ENCODE measurements at regions not wholly inside any gene's neighbourhood (a gene's known extent, or its start where the extent isn't known, plus 50 kb on each side); places are given as distances from the start of the nearest gene placed in this dataset.
"Not testable (repeated sequence)": the region's sequence is repeated elsewhere in the genome, so short reads cannot be mapped to it uniquely, and the experiment has no call there.

DNA sequence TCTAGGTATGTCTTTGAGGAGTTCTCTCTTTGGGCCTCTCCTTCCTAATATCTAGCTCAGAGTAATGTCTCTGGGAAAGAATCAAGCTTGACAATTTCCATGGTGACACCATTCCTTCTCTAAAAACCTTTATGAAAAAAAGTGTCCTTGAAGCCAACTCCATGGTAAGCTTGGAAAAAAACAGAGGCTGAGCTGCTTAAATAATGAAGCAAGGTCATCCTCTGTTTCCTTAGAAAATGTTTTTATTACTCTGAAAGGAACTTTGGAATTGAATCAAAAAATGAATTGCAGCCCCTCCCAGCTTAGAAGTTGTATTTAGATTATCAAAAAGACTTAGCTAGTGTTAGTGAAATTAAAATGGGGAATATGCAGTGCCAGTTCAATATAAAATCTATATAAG, 166.1 kb upstream of the KITLG start:
- no peak for DNase-seq

DNA sequence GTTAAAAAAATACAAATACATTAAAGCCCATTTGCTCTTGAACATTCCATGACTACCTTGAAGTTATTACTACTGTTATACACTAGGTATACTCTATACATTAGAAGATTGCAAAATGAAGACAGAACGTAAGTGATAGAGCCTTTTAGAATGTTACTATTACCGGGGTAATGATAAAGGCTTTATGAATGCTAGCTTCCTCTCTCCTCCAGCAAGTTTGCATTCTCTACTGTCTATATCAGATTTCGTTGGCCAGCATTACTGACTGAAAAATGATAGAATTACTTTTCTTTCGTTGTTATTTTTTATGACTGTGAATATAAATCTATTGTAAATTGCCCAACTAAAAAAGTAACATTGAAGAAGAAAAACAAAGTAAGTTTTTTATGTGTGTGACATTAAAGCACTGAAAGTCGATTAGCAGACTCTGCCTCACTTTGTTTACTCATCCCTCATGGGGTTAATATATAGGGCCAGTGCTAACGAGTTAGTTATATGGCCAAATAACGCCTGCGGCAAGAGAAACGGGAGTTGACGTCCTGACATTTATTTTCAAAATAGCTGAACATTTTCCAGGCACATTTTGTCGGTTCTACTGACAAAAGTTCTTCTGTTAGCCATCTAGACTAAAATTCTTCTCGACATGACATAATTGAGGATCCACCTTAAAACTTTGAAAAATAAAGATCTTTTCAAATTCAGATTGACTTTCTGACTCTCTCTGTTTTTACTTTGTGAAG, 163.8 kb upstream of the KITLG start:
- DNase-seq: no peak

DNA sequence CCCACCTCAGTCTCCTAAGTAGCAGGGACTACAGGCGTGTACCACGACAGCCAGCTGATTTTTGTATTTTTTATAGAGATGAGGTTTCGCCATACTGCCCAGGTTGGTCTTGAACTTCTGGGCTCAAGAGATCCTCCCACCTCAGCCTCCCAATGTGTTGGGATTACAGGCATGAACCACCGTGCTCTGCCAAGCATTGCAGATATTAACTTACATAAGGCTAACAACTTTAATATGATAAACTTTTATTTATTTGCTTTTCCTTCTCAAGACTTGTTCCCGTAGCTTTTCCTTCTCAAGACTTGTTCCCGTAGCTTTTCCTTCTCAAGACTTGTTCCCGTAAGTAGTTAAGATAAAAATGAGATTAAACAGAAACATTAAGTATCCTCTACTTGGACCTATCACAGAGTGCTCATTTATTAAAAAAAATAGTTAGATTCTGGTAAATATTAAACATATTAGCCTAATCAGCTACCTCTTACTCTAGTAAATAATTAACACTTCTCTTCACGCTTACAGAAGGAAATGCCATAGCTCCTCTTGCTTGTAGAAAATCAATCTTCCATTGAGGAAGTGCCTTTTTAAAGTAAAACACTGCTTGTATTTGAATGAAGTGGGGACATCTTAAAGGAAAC, 157.7 kb upstream of the KITLG start:
- DNase-seq: no peak

DNA sequence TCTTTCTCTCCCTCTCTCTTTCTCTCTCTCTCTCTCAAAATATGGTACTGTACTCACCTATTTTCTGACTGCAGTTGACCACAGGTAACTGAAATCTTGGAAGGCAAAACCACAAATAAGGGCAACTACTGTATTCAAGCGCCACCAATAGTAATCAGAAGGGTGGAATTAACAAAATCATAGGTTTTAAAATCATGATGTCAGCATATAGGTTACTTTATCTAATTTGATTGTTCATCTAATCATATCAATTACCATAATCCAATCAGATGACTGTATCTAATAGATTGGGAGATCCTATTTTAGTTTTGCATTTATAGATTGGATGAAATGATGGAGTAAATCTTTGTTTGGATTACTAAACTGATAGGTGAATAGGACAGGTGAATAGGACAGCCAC, 155.8 kb upstream of the KITLG start:
- DNase-seq: no peak

DNA sequence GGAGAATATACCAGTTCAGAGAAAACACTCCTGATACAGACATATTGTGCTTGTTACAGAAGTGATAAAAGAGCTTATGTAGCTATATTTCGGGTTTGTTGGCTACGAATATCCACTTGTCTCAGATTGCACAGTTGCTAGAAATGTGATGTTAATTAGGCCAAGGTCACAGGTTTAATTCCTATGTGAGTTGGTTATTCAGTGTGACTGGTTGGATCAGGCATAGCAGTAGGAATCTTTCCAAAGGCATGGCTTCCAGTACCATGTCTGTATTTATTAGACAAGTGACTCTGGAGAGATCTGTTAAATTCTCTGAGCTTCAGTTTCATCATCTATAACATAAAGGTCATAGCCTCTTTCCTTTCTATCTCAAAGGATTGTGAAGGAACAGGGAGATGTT, 152.7 kb upstream of the KITLG start:
- no peak for DNase-seq

DNA sequence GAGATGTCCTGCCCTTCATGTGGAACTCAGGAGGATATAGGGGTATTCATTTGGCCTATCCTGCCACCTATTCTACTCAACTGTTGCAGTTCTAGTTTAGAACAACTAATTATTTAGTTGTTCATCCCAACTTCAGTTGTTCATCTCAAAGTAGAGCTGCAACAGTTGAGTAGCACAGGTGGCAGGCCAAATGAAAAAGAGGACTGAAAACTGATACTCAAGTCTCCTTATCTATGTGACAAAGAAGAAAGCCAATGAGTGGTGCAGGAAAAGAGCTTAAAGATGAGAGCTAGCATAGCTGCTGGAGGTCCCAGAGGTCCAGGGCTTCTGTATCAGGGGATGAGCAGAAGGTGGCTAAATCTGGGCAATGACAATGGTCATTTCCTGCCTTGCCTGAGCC, 148.9 kb upstream of the KITLG start:
- DNase-seq: no peak

DNA sequence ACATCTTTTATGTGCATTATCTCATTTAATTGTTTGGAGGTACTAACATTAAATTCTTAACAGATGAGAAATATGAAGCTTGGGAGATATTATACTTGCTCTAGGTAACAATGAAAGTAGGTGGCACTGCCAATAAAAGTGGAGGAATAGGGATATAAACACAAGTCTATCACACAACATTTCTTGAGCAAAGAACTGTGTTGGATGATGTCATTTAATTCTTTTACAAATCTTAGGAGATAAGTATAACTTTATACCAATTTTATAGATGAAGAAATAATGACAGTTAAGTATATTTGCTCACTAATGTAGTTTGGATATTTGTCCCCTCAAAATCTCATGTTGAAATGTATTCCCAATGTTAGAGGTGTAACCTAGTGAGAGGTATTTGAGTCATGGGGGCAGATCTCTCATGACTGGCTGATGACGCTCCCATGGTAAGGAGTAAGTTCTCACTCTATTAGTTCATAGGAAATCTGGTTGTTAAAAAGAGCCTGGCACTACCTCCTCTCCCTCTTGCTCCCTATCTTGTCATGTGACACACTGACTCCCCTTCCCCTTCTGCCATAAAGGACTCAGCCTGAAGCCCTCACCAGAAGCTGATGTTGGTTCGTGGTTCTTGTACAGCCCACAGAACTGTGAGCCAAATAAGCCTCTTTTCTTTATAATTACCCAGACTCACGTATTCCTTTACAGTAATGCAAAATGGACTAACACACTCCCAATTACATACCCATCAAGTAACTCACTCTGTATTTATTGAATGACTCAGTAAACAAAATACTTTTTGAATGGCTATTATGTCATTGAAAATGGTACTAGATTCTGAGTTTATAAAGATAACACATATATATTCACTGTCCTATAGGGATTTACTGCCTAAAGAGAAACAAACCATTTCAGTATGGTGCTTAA, 146.8 kb upstream of the KITLG start:
- DNase-seq: no peak

DNA sequence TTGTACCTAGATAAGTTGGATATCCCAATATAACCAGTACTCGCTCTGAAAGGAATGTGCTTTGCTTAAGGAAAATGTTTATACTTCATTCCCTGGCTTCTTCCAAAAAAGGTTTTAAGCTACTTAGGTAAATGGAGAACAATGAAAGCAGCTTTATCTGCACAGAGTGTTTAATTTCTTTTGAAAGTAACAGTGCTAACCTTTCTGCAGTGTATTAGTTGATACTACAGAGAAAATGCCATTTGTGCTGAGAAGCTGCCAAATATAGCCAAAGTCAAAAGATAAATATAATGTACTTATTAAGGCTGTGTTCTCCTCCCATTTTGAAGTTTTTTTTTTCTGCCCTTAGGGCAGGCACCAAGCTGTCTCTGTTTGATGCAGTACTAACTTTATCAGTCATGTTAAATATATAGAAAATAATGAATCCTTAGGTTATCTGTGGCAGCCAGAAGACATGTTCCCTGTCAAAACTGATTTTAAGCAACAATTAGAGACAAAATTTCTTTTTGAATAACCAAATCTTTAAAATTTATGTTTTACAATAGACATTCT, 145.4 kb upstream of the KITLG start:
- no peak for DNase-seq

DNA sequence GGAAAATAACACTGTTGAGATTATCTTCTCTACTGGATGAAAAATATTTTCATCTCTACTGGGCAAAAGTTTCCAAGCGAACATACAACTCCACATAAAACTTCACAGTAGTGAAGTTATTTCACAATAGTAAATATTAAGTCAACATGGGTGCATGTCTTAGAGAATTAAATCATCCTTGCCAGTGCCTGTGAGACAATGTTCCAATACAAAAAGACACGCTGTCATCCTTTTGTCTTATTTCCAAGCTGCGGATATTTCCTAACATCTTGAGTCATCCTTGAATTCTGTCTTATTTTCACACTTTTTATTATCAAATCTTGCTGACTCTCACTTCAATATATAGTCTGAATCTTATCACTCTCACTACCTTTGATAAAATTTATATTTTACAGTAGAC, 142.9 kb upstream of the KITLG start:
- DNase-seq: no peak

DNA sequence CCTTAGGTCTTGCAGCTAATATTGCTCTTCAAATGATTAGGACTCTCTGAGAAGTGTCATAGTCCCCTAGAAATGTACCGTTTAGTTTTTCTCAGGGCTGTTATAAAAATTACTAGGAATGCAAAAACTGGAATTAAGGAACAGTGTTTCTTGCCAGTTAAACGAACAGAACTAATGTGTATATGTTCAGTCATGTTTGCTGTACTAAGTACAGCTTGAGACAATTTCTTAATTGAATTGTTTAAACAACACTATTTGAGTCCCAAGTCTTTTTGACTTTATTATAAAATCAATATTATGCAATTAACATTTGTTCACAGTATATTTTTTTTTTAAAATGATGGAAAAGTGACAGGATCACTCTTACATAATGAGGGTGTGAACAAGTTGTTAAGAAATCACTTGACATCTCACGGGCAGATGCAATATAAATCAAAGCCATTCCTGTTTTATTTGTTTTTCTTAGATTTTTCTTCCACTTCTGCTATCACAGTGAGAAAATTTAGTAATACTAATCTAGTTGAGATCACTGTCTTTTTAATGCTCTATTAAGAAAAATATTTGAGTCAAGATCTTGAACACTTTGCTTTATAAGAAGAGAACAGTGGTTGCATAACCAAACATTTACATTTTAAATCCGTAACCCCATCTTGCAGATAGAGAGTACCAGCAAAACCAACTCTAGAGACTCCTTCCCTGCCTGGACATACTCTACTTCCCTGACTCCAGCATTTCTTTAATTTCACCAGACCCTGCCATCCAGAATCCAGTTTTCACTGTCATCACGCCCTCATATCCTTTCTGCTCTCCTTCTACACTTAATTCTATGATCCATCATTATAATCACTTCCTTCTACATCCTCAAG, 140.7 kb upstream of the KITLG start:
- DNase-seq: no peak

DNA sequence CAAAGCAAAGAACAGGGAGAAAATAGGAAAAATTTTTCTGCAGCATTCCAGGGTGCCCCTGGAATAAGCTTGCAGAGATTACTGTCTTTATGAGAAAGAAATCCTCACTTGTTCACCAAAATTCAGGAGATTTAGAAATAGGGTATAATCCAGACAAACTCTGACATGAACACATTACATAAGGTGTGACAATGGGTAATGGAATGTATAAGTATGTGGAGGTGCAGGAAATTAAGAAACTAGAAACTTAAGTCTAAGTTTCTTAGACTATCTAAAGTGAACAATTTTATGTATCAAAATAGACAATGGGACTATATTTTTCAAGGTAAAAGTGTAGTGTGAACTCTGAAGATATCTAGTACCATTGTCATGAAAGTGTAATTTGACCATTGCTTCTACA, 140.0 kb upstream of the KITLG start:
- DNase-seq: no peak

DNA sequence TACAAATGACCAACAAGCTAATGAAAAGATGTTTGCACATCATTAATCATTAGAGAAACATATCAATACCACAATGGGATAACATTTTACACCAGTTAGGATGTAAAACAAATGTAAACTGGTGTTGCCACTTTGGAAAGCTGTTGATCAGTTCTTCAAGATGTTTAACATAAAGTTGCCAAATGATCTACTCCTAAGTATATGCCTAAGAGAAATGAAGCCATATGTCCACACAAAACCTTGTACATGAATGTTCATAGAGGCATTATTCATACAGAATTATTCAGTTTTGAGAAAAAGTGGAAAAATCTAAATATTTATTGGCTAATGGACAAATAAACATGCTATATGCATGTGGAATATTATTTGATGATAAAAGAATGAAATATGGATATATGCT, 136.9 kb upstream of the KITLG start:
- no peak for DNase-seq

DNA sequence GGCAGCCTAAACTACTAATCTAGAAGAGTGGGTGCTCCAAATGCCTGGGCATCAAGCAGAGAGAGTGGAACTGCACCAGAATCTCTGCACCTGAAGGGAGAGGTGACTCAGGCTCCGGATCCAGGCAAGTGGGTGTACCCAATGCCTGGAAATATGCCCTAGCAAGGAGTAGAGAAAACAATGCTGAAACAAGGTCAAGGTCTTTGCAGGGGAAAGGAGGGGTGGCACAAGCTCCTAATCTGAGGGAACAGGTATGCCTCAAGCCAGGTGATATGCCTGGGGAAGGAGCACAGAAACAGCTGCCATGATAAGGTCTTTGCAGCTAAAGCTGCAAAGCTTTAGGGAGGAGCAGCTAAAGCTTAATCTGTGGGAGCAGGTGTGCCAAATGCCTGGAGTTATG, 136.0 kb upstream of the KITLG start:
- no peak for DNase-seq

DNA sequence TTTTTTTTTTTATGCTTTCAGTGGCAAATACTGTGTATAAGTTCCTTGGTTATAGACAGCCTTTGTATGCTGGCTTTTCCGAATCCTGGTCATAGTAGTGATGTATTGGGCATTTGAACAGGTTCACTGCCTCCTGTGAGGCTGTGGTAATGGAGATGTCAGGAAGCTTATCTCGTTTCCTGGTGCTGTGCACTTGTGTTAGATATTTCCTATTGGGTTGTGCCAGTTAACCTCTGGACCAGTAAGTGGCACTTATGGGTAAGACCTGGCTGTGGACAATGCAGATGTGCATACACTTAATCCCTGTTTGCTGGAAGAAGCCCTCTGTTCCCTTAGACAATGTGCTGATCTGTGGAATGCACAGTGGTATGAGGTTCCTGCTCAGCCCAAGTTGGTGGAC, 135.4 kb upstream of the KITLG start:
- DNase-seq: no peak

DNA sequence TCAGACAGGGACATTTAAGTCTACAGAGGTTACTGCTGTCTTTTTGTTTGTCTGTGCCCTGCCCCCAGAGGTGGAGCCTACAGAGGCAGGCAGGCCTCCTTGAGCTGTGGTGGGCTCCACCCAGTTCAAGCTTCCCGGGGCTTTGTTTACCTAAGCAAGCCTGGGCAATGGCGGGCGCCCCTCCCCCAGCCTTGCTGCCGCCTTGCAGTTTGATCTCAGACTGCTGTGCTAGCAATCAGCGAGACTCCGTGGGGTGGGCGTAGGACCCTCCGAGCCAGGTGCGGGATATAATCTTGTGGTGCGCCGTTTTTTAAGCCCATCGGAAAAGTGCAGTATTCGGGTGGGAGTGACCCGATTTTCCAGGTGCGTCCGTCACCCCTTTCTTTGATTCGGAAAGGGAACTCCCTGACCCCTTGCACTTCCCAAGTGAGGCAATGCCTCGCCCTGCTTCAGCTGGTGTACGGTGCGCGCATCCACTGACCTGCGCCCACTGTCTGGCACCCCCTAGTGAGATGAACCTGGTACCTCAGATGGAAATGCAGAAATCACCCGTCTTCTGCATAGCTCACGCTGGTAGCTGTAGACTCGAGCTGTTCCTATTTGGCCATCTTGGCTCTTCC, 134.1 kb upstream of the KITLG start:
- DNase-seq: not testable (repeated sequence)

DNA sequence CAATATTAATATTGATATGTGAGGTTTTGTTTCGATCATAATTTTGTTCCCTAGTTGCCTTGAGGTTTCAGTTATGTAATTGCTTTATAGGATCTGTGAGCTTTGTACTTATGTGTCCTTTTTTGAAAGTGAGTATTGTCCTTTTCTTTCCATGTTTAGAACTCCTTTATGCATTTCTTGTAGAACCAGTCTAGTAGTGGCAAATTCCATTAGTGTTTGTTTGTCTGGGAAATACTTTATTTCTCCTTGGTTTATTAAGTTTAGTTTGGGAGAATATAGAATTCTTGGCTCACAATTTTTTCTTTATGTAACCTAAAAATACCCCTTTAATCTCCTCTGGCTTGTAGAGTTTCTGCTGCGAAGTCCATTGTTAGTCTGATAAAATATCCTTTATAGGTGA, 127.5 kb upstream of the KITLG start:
- DNase-seq: no peak

DNA sequence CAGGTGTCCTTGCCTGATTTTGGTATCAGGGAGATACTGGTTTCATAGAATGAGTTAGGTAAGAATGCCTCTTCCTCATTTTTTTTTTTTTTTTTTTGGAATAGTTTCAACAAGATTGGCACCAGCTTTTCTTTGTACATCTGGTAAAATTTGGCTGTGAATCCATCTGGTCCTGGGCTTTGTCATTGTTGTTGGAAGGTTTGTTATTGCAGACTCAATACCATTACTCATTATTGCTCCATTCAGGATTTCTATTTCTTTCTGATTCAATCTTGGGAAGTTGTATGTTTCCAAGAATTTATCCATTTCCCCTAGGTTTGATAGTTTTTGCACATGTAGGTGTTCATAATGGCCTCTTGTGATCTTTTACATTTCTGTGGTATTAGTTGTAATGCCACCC, 126.0 kb upstream of the KITLG start:
- no peak for DNase-seq

DNA sequence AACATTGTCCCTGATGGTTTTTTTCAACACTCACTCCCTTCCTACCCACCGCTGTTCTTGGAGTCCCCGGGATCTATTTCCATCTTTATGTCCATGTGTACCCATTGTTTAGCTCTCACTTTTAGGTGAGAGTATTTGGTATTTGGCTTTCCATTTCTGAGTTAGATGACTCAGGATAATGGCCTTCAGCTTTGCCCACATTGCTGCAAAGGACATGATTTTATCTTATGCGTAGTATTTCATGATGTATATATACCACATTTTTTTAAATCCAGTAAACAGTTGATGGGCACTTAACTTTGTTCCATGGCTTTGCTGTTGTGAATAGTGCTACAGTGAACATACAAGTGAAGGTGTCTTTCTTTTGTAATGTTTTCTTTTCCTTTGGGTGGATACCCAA, 123.5 kb upstream of the KITLG start:
- DNase-seq: no peak

DNA sequence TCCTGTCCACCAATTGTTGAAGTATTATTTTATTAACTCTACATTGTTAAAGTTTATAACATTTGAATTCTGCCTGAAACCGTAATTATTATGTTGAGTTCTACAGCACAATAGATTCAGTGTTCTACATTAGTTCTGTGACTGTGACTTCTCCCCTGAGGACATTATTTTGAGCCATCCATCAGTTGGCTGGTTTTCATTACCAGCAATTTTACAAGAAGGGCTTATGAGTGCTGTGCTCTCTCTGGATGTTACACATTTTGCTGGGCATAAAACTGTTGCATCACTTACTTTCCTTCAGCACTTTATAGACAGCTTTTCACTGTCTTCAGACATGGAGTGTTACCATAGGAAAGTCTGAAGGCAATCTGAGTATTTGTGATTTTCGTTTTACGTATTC, 118.2 kb upstream of the KITLG start:
- DNase-seq: no peak

DNA sequence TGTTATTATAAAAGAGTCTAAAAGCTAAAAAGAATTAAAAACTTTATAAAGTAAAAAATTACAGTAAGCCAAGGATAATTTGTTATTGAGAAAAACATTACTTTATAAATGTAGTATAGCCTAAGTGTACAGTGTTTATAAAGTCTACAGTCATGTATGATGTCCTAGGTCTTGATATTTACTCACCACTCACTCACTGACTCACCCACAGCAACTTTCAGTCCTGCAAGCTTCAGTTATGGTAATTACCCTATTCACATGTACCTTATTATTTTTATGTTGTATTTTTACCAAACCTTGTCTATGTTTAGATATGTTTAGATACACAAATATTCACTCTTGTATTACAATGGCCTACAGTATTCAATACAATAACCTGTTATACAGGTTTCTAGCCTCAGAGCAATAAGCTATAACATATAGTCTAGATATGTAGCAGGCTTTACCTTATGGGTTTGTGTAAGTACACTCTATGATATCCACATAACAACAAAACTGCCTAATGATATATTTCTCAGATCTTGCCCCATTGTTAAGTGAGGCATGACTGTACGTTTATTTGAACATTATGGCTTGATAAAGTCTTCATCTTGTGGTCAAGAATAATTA, 113.7 kb upstream of the KITLG start:
- DNase-seq: no peak

DNA sequence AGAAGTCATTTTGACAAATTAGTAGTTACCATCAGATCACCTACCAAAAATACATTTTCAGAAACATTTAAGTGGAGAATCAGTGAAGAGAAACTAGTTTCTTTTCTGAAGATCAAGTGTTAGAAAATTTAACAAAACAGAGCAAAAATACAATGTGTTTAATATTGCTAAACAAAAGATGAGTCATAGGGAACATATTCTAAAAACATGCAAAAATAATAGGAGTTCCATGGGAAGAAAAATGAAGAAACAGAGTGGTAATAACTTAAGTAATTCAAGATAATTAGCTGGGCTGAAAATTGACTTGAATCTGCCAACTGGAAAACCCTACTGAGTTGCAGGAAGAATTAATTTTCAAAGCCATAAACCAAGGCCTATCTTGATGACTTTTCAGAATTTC, 111.5 kb upstream of the KITLG start:
- no peak for DNase-seq

Data from occipital lobe (tissue), 1 donor.